Neural cell (in vitro differentiated cells): ENCODE measurements at regions not wholly inside any gene's neighbourhood (a gene's known extent, or its start where the extent isn't known, plus 50 kb on each side); places are given as distances from the start of the nearest gene placed in this dataset.

ENCODE experiments used
- EP300 ChIP-seq: fragments of 450-650 bp; conservative IDR thresholded peaks from 2 replicates; pipeline ENCODE4 v1.6.1; 2014; ENCODE audit warnings: antibody characterized with exemption, mild to moderate bottlenecking, moderate library complexity; ENCODE audit not compliant: poor library complexity, severe bottlenecking
- EZH2 ChIP-seq: fragments of 200-600, 300-800 bp; shearing (Covaris generic), sonication (generic); IDR thresholded peaks from 2 replicates; pipeline ENCODE4 v1.6.1; 2014; ENCODE audit warnings: antibody characterized with exemption, low read length, borderline replicate concordance, mild to moderate bottlenecking; ENCODE audit not compliant: insufficient read depth, poor library complexity, severe bottlenecking
- MXI1 ChIP-seq: fragments of 450-650 bp; conservative IDR thresholded peaks from 2 replicates; pipeline ENCODE4 v1.6.1; 2014; ENCODE audit warnings: antibody characterized with exemption, mild to moderate bottlenecking; ENCODE audit not compliant: poor library complexity, severe bottlenecking
- POLR2AphosphoS5 ChIP-seq: IDR thresholded peaks from 2 replicates; pipeline ENCODE4 v1.6.1; 2012
- TF ChIP-seq, protein P1 (sequence below): fragments of 450-650 bp; IDR thresholded peaks from 2 replicates; pipeline ENCODE4 v1.5.1; 2014; ENCODE audit warnings: antibody characterized with exemption, mild to moderate bottlenecking, moderate library complexity; ENCODE audit not compliant: poor library complexity, severe bottlenecking

DNA sequence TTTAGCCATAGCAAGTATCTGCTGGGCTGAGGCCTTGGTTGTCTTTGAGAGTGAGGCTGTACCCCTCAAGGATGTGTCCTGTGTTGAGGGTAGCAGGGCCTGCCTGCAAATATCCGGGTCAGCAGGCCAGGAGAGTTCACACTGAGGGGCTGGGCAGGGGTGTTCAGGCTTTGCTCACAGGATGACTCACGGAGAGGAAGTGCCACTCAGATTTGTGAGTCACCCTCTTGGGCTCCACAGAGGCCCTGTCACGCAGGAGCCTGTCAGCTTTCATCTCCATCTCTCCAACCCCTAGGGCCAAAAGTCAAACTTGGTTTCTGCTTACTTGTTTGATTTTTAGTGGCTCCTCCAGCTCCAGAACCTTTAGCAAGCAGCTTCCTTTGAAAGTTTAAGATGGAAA, 211.5 kb downstream of the SEC61B start:
- no peak for TF ChIP-seq MXI1
- TF ChIP-seq, protein P1, sequence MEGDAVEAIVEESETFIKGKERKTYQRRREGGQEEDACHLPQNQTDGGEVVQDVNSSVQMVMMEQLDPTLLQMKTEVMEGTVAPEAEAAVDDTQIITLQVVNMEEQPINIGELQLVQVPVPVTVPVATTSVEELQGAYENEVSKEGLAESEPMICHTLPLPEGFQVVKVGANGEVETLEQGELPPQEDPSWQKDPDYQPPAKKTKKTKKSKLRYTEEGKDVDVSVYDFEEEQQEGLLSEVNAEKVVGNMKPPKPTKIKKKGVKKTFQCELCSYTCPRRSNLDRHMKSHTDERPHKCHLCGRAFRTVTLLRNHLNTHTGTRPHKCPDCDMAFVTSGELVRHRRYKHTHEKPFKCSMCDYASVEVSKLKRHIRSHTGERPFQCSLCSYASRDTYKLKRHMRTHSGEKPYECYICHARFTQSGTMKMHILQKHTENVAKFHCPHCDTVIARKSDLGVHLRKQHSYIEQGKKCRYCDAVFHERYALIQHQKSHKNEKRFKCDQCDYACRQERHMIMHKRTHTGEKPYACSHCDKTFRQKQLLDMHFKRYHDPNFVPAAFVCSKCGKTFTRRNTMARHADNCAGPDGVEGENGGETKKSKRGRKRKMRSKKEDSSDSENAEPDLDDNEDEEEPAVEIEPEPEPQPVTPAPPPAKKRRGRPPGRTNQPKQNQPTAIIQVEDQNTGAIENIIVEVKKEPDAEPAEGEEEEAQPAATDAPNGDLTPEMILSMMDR: no peak
- no peak for TF ChIP-seq POLR2AphosphoS5
- TF ChIP-seq EP300: no peak
- TF ChIP-seq EZH2: no peak
